ENCODE measurements at regions not wholly inside any gene's neighbourhood (a gene's known extent, or its start where the extent isn't known, plus 50 kb on each side); places are given as distances from the start of the nearest gene placed in this dataset.
"Not testable (repeated sequence)": the region's sequence is repeated elsewhere in the genome, so short reads cannot be mapped to it uniquely, and the experiment has no call there.

GRCh38 chr1:95669638-95670037 lies 435.6 kb downstream of the RWDD3 start:
- not testable (repeated sequence) for DNase-seq (ENCODE audit: low spot score)

- no peak for DNase-seq (ENCODE audit: low spot score)
Measured at GRCh38 chr1:95671098-95671497, 437.1 kb downstream of the RWDD3 start.

- DNase-seq (ENCODE audit: low spot score) = no peak
Measured at GRCh38 chr1:95679262-95679661, 445.3 kb downstream of the RWDD3 start.

- DNase-seq (ENCODE audit: low spot score) = no peak
Measured at GRCh38 chr1:95685081-95685480, 451.1 kb downstream of the RWDD3 start.

- no peak for DNase-seq (ENCODE audit: low spot score)
Measured at GRCh38 chr1:95686217-95686616, 452.2 kb downstream of the RWDD3 start.

- no peak for DNase-seq (ENCODE audit: low spot score)
Measured at GRCh38 chr1:95699149-95699953, 465.3 kb downstream of the RWDD3 start.

- no peak for DNase-seq (ENCODE audit: low spot score)
Measured at GRCh38 chr1:95701450-95702173, 467.6 kb downstream of the RWDD3 start.

- no peak for DNase-seq (ENCODE audit: low spot score)
Measured at GRCh38 chr1:95703046-95703445, 469.0 kb downstream of the RWDD3 start.

GRCh38 chr1:95716097-95716496 lies 482.1 kb downstream of the RWDD3 start:
- DNase-seq (ENCODE audit: low spot score) = no peak

- no peak for DNase-seq (ENCODE audit: low spot score)
Measured at GRCh38 chr1:95716550-95716949, 482.5 kb downstream of the RWDD3 start.

- no peak for DNase-seq (ENCODE audit: low spot score)
Measured at GRCh38 chr1:95723346-95723745, 489.3 kb downstream of the RWDD3 start.

- no peak for DNase-seq (ENCODE audit: low spot score)
Measured at GRCh38 chr1:95728841-95729240, 494.8 kb downstream of the RWDD3 start.

- DNase-seq (ENCODE audit: low spot score) = no peak
Measured at GRCh38 chr1:95730986-95731385, 497.0 kb downstream of the RWDD3 start.

GRCh38 chr1:95731466-95731865 lies 497.5 kb downstream of the RWDD3 start:
- no peak for DNase-seq (ENCODE audit: low spot score)

GRCh38 chr1:95733031-95733430 lies 499.0 kb downstream of the RWDD3 start:
- no peak for DNase-seq (ENCODE audit: low spot score)

GRCh38 chr1:95733671-95734070 lies 499.7 kb downstream of the RWDD3 start:
- DNase-seq (ENCODE audit: low spot score) = no peak

- no peak for DNase-seq (ENCODE audit: low spot score)
Measured at GRCh38 chr1:95734560-95734959, 500.6 kb downstream of the RWDD3 start.

GRCh38 chr1:95742591-95743089 lies 508.6 kb downstream of the RWDD3 start:
- no peak for DNase-seq (ENCODE audit: low spot score)

- DNase-seq (ENCODE audit: low spot score) = no peak
Measured at GRCh38 chr1:95744731-95745130, 510.7 kb downstream of the RWDD3 start.

- no peak for DNase-seq (ENCODE audit: low spot score)
Measured at GRCh38 chr1:95752515-95753381, 518.7 kb downstream of the RWDD3 start.

- no peak for DNase-seq (ENCODE audit: low spot score)
Measured at GRCh38 chr1:95753382-95754016, 519.5 kb downstream of the RWDD3 start.

- DNase-seq (ENCODE audit: low spot score) = no peak
Measured at GRCh38 chr1:95754412-95754811, 520.4 kb downstream of the RWDD3 start.

Measured in germinal center (tissue), 1 donor.